GM21447 (cell line): ENCODE measurements at regions not wholly inside any gene's neighbourhood (a gene's known extent, or its start where the extent isn't known, plus 50 kb on each side); places are given as distances from the start of the nearest gene placed in this dataset.
A peak's percentile ranks its signal among the peaks of the same experiment; 100 is the strongest.
"Not testable (repeated sequence)": the region's sequence is repeated elsewhere in the genome, so short reads cannot be mapped to it uniquely, and the experiment has no call there.

ENCODE experiments used
- ATAC-seq: cut with Tn5 transposase; IDR thresholded peaks from one replicate; pipeline ENCODE4 v1.9.1; 2021; ENCODE audit not compliant: unreplicated experiment

- no peak for ATAC-seq
Observed at GRCh38 chr9:110131499-110131898, 76.5 kb downstream of the C9orf152 start.

- ATAC-seq, result not testable (repeated sequence)
Observed at GRCh38 chr9:110132531-110132930, 75.4 kb downstream of the C9orf152 start.

DNA sequence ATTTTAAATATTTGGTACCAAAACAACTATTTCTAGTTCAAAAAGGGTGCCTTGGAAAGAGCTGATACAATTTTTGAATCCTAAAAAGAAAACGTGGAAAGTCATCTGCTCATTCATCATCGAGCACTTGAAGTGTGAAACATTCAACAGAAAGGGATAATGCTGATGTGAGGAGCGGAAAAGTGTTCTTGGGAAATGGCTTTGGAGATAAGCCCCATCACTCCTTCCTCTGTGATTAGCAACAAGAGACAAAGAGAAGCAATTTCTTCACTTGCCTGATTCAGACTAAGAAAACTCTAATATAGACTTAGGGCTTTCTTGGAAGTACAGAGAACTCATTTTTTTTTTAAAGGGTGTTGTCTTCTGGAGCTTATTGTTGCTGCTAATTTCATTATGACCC, 74.9 kb downstream of the C9orf152 start:
- ATAC-seq, result no peak

DNA sequence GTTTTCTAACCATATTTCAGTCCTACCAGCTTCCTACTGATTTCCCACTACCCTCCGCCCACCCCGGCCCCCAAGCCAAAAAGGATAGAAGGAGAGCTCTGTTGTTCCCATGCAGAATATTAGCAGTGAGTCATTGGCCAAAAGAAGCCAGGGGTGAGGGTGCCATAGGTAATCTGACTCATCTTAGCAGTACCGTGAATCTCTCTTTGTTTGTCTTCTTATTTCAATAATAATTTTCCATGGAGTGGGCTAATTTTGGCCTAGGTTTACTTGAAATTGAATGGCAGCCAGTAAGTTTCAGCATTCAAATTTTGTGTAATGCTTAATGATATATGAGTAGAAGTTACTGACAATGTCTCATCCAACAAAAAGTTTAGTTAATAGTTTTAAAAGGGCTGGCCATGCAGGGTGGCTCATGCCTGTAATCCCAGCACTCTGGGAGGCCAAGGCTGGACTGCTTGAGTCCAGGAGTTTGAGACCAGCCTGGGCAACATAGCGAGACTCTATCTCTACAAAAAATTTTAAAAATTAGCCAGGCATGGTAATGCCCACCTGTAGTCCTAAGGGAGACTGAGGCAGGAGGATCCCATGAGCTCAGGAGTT, 74.2 kb downstream of the C9orf152 start:
- ATAC-seq, result no peak

- ATAC-seq, result no peak
Observed at GRCh38 chr9:110135846-110136245, 72.1 kb downstream of the C9orf152 start.

- no peak for ATAC-seq
Observed at GRCh38 chr9:110136802-110137201, 71.2 kb downstream of the C9orf152 start.

GRCh38 chr9:110140276-110140675, 67.7 kb downstream of the C9orf152 start:
- no peak for ATAC-seq

GRCh38 chr9:110141227-110141793, 66.6 kb downstream of the C9orf152 start:
- ATAC-seq, result no peak

- ATAC-seq, result no peak
Observed at GRCh38 chr9:110142253-110142652, 65.7 kb downstream of the C9orf152 start.

- peak; percentile 1 for ATAC-seq
Observed at GRCh38 chr9:110142868-110143481, 65.0 kb downstream of the C9orf152 start.

- ATAC-seq, result peak; percentile 46
Observed at GRCh38 chr9:110143485-110143884, 64.5 kb downstream of the C9orf152 start.

DNA sequence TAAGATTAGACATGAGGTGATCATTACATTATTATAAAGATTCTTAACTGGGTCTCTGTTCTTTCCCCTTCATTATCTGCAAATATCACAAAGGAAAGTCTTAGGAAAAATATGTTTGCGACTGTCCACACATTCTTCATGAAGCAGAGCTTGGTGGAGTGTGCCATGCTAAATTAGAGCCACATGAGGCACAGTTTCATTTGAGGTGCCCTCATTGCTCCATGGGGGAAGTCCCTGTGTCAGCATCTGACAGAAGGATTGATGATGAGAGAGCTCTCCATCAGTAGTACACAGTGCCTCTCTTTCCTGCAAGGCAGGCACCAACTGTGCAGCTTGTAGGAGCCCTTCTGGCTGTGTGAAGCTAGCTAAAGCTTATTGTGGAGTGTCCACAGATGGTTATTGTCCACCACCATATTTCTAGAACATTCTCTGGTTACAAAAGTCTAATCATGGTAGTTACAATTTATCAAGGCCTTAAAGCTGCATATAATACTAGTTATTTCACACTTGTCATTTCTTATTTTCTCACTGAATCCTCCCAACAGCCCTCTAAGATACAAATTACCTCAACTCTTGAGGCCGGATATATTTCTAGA, 63.9 kb downstream of the C9orf152 start:
- ATAC-seq, result peak; percentile 58

DNA sequence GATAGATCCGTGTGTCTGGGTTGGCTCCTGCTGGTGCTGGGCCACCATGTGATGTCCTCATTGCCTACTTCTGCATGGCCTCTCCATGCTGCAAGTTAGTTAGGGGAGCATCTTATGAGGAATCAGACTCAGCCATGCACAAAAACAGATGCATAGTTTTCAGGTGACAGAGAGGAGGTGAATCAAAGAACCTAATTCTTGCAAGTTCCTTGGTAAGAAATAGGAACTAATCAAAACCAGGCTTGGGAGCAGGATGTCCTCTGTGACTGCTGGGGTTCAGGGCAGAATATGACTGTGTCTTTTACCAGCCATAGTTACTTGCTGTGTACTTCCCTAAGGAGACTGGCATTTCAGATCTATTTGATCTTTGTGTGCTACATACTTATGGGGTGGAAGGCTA, 61.6 kb downstream of the C9orf152 start:
- ATAC-seq, result no peak

GRCh38 chr9:110148384-110148783, 59.6 kb downstream of the C9orf152 start:
- ATAC-seq, result peak; percentile 61

GRCh38 chr9:110148891-110149290, 59.1 kb downstream of the C9orf152 start:
- ATAC-seq, result no peak
